ENCODE measurements at regions not wholly inside any gene's neighbourhood (a gene's known extent, or its start where the extent isn't known, plus 50 kb on each side); places are given as distances from the start of the nearest gene placed in this dataset.

GRCh38 chr3:11720917-11721411 is 77.2 kb upstream of the VGLL4 start:
- H3K9me3 ChIP-seq (ENCODE audit: severe bottlenecking): no peaks in the 10 kb centered on the region
- TF ChIP-seq, protein P1, sequence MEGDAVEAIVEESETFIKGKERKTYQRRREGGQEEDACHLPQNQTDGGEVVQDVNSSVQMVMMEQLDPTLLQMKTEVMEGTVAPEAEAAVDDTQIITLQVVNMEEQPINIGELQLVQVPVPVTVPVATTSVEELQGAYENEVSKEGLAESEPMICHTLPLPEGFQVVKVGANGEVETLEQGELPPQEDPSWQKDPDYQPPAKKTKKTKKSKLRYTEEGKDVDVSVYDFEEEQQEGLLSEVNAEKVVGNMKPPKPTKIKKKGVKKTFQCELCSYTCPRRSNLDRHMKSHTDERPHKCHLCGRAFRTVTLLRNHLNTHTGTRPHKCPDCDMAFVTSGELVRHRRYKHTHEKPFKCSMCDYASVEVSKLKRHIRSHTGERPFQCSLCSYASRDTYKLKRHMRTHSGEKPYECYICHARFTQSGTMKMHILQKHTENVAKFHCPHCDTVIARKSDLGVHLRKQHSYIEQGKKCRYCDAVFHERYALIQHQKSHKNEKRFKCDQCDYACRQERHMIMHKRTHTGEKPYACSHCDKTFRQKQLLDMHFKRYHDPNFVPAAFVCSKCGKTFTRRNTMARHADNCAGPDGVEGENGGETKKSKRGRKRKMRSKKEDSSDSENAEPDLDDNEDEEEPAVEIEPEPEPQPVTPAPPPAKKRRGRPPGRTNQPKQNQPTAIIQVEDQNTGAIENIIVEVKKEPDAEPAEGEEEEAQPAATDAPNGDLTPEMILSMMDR (IDR thresholded peaks at IDR 0.05; ENCODE audit: low read depth, low read length): no peak
- peak overlapping the region; percentile 68 for H3K27ac ChIP-seq
- H3K36me3 ChIP-seq: no peaks in the 10 kb centered on the region; the same call in none of the 2 replicates
- H3K4me3 ChIP-seq (ENCODE audit: low read depth, low read length): peak overlapping the region; percentile 80
- H3K27me3 ChIP-seq (ENCODE audit: insufficient read depth, low read depth, severe bottlenecking): no peaks in the 10 kb centered on the region
- DNase-seq: no peak

DNA sequence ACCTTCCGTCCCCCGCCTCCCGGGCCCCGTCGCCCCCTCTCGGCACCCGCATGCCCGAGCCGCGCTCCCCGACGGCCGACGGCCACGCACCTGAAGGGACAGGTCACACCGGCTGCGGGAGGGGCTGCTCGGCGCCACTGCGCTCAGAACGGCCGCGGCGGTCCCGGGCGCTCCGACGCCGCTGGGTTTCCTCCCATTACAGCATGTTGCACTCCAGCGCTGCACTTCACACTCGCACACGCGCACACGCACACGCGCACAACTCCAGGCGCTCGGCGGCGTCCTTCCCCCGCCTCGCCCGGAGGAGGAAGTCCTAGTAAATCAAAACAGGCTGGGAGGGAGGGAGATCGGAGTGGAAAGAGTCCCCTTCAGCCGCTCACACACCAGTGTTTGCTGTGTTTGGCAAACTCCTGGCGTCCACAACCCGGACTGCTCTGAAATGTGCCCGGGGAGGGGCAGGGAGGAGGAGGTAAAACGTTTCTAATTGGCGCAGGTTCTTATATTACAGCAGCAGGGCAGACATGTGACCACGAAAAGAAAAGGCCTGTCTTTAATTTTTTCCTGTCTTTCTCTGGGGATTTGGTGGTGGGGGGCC is 76.7 kb upstream of the VGLL4 start:
- Histone ChIP-seq H3K27me3 (ENCODE audit: insufficient read depth, low read depth, severe bottlenecking) (no peaks in the 10 kb centered on the region), H3K27ac (peak overlapping the region; percentile 68), H3K9me3 (ENCODE audit: severe bottlenecking) (no peaks in the 10 kb centered on the region), H3K4me3 (ENCODE audit: low read depth, low read length) (peak overlapping the region; percentile 80), H3K36me3 (no peaks in the 10 kb centered on the region; the same call in none of the 2 replicates)
- peak; percentile 72 for DNase-seq
- TF ChIP-seq, protein P1 (IDR thresholded peaks at IDR 0.05; ENCODE audit: low read depth, low read length): no peak

- Histone ChIP-seq H3K27ac (peak overlapping the region; percentile 87), H3K4me3 (ENCODE audit: low read depth, low read length) (peak overlapping the region; percentile 85), H3K27me3 (ENCODE audit: insufficient read depth, low read depth, severe bottlenecking) (no peaks in the 10 kb centered on the region), H3K36me3 (no peaks in the 10 kb centered on the region; the same call in none of the 2 replicates), H3K9me3 (ENCODE audit: severe bottlenecking) (no peaks in the 10 kb centered on the region)
- DNase-seq: peak; percentile 94
- TF ChIP-seq, protein P1 (IDR thresholded peaks at IDR 0.05; ENCODE audit: low read depth, low read length): no peak
These were observed 75.9 kb upstream of the VGLL4 start for GRCh38 chr3:11719406-11720303.

GRCh38 chr3:11718637-11719405 is 75.1 kb upstream of the VGLL4 start:
- TF ChIP-seq, protein P1 (IDR thresholded peaks at IDR 0.05; ENCODE audit: low read depth, low read length): no peak
- H3K27ac ChIP-seq: peak overlapping the region; percentile 87

GRCh38 chr3:11717768-11718636 is 74.3 kb upstream of the VGLL4 start:
- peak overlapping the region; percentile 87 for H3K27ac ChIP-seq

More at GRCh38 chr3:11718637-11719405, 75.1 kb upstream of the VGLL4 start:
- Histone ChIP-seq H3K27me3 (ENCODE audit: insufficient read depth, low read depth, severe bottlenecking) (no peaks in the 10 kb centered on the region), H3K9me3 (ENCODE audit: severe bottlenecking) (no peaks in the 10 kb centered on the region), H3K36me3 (no peaks in the 10 kb centered on the region; the same call in none of the 2 replicates), H3K4me3 (ENCODE audit: low read depth, low read length) (peak overlapping the region; percentile 85)
- DNase-seq: peak; percentile 37

More at GRCh38 chr3:11717768-11718636, 74.3 kb upstream of the VGLL4 start:
- no peak for DNase-seq
- TF ChIP-seq, protein P1 (IDR thresholded peaks at IDR 0.05; ENCODE audit: low read depth, low read length): no peak
- Histone ChIP-seq H3K27me3 (ENCODE audit: insufficient read depth, low read depth, severe bottlenecking) (no peaks in the 10 kb centered on the region), H3K9me3 (ENCODE audit: severe bottlenecking) (no peaks in the 10 kb centered on the region), H3K36me3 (no peaks in the 10 kb centered on the region; the same call in none of the 2 replicates), H3K4me3 (ENCODE audit: low read depth, low read length) (peak overlapping the region; percentile 85)
